SKM-1 (cell line): ENCODE measurements at regions not wholly inside any gene's neighbourhood (a gene's known extent, or its start where the extent isn't known, plus 50 kb on each side); places are given as distances from the start of the nearest gene placed in this dataset.

Experiments used
- DNase-seq: peaks from one replicate; lab custom pipeline; 2025; ENCODE audit not compliant: unreplicated experiment; lab: John Stamatoyannopoulos, UW

DNA sequence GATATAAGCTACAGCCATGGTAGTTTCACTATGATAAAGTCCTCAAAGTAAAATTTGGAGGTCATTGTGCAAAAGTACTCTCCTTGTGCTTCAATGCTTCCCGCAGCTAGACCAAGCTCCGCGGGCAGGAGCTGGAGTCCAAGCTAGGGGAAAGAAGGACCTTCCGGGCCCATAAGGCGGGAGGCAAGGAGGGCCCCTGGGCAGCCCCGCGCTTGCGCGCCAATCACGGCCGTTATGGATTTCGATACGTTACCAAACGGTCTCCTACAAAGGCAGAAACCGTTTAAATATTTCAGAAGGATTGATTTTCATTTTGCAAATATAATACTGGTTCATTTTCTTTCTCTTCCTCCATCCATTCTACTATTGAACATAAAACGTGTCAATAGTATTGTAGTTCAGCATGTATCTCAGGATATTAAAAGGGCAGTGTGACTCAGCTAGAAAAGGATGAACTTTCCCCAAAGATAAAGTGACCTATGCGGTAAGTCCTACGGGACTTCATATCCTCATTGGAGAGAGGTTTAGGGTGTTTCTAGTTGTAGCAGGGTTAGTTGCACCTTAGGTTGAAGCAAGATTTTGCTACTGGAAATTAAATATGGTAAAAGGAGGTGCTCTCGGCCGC is 128.0 kb downstream of the KIF20B start:
- no peak for DNase-seq

DNA sequence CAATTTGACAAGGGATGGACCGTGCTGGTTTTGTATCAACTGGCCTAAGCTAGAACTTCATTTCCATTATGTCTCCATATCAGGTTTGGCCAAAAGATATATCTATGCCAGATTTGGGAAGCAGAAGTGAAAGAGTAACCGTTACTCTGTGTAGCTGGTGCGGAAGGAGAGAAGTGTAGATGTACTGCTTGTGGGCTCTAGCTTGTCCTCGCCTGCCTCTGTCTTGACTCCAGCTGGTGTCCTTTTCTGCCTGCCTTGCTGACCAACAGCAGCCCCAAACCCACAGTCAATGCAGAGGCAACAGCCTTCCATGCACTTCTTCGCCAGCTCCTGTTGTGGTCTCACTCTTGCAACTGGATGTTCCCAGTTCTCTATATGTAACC is 128.5 kb downstream of the KIF20B start:
- DNase-seq: no peak

DNA sequence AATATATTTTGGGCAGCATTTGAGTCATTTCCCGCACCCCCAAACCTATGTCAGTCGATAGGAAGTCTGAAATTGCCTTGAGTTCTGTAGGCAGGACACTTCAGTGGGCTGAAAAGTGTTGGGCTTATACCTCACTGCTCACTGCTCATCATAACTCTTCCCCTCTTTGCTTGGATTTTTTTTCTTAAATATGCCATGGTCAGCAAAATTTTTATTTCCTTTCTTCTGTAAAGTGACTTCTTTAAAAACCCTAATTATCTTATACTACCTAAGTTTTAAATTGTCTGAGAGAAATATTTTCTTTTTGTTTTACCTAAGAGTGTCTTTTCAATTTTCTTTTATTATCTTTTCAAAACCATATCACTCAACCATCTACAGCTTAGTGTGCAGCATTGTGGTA is 129.2 kb downstream of the KIF20B start:
- no peak for DNase-seq

DNA sequence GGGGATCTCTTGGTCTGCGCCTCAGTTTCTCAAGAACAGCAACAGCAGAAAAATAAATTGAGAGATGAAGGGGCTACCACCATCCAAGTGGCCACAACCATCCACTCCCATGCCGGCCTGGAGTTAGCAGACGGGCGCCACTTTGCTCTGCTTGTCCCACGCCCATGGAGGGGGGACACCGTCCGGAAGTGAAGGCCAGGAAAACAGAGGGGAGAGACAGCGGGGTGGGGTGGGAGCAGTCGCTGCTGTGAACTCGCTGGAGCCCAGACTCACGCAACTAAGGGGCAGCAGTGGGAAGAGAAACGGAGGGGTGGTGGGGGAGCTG is 135.4 kb downstream of the KIF20B start:
- no peak for DNase-seq

DNA sequence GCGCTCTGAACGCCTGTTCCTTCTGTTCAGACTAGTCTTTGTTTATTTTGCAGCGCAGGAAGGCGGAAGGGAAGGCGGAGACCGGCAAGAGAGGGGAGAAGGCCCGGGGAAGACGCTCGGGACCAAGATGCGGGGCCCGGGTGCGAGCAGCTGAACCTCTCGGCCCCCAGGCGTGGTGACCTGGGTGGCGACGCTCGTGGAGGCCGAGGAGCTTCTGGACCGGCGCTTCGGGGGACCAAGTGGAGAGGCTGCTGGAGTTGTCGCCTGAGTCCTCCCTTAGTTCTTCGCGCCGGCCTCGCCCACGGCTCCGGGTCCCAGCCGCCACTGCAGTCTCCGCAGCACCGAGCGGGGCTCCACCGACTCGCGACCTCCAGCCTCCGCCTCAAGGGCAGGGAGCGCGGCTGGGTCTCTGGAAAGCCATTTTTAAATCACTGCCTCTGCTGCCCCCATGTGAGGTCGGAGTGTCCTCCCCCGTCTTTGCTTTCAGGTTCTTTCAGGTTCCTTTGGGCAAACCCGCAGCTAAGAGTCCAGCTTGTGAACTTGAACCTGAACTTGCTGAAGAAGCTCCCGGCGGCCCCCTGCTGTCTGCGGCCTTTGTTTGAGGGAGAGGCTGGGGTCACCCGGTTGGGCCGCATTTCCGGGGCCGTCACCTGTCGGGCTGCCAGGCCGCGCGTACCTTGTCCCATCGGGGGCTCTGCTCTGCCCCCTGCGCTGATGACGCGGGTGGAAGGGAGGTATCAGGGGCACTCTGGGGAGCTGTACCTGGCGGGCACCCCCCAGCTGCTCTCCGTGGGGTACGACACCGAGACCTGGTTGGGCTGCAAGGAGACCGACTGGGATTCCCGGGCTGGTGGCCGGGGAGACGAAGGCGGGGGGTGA is 136.0 kb downstream of the KIF20B start:
- DNase-seq: no peak

DNA sequence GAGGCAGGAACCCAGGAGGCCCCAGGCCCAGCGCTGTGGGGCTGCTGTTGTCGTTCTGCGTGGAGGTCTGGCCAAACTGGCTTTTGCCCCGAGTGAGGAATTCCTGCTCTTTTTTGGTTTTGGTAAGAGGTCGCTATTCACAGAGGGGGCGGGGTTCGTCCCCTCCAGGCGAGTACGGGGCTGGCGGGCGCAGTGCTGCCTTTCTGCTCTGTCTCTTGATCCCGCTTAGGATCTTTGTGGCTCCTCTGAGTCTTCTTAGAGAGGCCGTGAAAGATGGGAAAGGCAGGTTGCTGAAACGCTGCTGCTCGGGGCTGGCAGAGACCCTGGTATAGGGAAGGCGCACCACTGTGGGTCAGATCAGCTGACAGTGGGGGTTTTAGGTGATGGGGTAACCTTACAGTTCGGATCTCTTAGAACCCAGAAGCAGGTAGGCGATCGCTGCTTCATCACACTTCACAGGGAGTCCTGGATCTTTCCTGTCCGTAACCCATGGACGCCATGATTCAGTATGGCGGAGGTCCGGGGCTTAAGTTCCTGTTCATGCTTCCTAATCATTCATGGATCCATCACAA is 136.7 kb downstream of the KIF20B start:
- no peak for DNase-seq

DNA sequence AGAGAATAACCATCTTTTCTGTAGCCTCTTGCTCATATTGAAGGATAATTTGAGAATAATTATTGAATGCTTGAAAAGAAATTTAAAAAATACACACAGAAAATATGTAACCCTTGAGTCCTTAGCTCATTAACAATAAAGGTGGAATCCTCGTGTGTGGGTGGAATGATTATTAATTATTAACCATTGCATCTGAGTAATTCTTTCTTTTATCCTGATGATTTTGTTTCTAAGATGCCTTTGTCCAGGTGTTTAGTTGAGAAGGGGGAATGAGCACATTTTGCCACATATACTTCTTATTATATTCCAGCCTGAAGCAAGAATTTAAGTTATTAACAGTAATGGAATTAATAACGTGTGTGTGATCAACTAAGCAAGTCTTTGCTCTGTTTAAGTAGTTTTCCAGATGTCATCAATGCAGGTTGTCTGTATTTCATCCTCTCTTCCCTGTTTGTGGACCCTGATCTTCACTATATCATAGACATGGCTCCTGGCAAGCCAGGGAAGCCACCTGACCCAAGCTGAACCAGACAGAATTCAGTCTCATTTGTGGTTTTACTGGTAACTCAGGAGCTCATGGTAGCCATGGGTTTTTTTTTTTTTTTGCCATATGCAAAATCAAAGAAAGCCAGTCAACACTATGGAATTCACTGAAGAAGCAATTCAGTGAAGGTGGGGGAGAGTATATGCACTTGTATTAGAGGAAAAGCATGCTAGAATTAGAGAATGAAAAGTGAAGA is 144.3 kb downstream of the KIF20B start:
- DNase-seq: no peak

DNA sequence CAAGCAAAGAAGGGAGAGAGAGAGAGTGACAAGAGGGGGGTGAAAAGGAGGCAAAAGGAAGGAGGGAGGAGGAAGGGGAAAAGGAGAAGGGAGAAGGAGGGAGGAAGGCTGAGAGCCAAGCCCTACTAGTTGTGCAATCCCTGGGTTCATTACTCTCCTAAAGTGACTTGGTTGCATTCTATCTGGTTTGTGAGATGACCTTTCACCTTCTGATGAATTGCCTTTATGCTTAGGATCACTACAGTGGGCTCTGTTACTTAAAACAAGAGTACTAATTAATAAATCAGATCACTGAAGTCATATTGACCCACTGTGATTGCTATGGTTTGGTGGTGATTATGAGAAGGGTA is 144.9 kb downstream of the KIF20B start:
- no peak for DNase-seq

DNA sequence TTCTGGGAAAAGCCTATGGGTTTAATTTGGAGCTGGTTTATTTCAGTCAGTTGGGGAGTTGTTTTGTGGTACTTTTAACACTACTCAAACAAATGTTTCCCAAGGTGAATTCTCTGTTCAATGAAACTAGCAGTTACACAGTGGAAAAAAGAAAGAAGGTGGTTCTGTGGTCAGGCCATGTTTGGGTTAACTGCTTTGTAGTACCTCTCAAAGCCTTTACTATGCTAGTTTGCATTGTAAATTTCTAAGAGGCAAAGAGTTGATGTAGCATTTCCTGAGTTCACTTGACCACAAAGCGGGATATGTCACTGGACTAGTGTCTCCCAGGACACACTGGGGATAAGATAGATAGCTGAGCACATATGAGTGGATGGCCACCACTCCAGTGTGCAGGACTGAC is 145.4 kb downstream of the KIF20B start:
- no peak for DNase-seq

DNA sequence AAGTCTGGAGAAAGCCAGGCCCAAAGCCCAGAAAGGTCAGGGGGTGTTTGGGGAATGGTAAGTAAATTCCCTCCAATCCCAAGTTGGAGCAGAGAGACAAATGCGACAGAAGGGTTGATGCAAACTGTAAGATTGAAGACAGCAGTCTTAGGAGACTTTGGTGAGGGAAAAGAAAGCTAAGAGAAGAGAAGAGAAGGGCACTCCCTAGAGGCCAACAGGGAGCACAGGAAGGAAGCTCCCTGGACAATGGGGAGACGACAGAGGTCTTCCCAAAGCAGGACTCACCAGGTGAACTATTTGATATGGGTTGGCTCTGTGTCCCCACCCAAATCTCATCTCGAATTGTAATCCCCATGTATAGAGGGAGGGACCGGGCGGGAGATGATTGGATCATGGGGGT is 151.5 kb downstream of the KIF20B start:
- no peak for DNase-seq

DNA sequence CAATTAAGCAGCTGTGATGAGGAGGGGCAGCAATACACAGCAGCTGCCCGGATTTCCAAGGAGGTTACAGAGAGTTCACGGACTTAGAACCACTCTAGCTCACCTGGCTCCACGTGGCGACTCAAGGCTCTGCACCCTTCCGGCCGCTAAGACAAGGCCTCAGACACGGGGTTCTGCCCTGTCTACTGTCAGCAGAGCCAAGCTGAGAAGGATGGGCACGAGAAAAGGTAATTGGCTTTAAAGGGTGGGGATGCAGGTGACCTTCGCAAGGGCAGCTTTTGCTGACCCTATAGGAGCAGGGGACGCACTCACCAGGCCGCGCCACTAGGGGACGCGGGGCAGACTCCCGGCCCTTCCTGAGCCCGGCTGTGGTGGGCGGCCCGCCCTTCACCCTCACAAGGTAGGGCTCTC is 152.4 kb downstream of the KIF20B start:
- DNase-seq: no peak

DNA sequence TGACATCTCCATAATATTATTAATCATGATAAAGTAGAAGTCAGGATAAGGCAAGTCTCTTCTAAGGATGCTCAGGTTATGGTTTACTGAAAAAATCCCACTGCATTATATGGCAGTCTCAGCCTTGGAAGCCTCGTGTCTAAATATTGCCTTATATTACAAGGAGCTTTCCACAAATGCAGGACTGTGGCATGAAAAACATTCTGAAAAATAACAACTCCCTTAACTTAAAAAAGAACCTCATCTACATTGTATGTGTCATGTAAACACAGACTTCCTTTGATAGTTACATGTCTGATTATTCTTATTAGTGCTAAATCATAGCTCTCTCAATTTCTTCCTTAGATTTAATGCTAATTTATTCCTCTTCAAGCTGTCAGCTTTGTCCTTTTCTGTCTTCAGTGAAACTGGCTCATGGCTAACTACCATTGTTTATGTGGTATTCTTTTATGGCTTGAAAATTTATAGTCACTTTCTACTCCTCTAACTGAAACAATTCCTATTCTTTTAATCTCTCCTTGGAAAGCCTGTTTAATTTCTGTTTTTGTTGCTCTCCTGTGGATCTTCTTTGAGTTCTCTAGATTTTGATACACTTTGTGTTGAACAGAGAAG is 156.1 kb downstream of the KIF20B start:
- no peak for DNase-seq

DNA sequence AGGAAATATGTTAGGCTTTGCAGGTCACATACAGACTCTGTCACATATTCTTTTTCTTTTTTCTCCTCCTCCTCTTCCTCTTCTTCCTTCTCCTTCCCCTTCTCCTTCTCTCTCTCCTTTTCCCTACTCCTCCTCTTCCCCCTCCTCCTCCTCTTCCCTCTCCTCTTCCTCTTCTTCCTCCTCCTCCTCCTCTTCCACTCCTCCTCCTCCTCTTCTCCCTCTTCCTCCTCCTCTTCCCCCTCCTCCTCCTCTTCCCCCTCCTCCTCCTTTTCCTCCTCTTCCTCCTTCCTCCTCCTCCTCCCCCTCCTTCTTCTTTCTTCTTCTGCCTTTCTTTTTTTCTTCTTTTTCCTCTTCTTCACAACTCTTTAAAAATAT is 159.8 kb downstream of the KIF20B start:
- DNase-seq: no peak

DNA sequence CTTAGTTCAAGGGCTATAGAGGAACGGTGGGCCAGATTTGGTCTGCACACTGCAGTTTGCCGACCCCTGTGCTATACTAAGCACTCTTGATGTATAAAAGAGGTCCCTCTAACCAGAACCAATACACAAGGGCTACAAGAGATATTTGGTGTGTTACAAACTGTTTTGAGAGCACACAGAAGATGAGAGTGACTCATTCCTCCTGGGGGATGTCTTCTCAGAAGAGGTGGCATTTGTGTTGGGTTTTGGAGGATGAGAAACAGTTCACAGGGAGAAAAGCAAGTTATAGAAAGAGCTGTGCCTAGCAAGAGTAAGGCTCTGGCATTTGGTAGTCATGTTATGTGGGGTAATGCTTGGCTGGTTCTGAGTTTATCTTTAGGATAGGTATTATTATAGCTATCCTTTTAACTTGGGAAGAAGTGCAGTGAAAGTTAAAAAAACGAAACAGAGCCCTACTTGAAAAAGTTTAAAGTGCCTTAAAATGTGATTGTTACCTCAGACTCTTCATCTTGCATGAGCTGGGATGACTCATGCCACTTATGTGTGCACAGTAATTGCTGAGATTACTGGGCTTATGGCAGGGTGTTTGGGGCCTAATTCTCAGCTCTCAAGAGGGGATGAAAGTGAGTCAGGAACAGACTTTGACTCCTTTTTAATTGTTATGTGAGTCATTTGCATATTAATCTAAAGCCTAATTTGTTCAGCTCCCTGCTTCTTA is 160.4 kb downstream of the KIF20B start:
- no peak for DNase-seq

DNA sequence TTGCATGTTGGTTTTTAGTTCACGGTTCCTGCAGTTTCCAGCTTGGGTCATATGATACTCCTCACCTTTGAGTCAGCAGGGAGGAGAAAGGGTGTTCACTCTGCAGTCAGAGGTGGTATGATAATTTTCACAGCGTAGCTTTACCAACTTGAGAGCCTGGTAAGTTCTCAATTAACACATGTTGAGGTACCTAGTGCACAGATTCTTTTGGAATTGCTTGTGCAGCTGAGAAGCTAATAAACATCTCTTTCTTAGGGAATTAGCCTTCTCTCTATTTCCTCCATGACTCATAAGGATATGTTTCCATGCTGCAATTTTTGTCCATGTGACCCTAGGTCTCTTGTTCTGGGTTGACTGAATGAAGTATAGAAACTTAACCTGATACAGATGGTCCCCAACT is 166.6 kb downstream of the KIF20B start:
- no peak for DNase-seq

DNA sequence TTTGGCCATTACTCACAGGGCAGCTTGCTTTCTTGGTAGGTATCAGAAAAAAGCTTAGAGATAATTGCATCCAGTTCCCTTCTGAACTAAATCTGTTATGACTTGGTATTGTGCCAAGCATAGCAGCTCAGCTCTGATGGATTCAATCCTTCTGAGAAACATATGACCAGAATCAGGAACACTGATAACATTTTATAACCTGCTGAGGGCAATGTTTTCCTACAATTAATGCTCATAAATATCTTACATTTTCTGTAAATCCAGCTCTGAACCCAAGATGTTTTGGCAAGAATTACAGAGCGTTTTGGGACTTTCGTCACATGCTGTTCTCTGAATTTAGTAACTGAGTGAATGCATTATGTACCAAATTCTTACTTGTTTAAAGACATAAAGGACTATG is 167.8 kb downstream of the KIF20B start:
- DNase-seq: no peak

DNA sequence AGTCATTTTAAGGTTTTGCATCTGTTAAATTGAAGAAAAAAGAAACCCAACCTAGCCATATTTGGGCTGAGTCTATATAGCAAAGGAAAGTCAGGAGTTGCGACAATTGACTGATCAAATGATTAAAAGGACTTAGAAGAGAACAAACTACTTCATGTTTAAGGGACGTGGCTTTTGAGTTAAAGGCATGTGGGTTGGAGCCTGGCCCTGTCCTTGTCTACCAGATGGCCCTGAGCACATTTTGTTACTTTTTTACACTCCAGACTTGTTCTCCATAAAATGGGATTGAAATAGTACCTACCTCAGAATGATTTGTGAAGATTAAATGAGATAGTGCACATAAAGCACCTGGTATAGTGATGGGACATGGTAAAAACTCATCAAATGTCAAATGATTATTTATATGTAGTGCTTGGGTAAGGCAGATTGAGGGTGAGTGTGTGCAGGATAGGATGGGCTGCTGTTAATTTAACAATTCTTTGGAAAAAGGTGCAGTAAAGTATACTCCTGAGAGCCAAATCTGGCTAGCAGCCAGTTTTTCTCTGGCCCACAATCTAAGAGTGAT is 168.3 kb downstream of the KIF20B start:
- DNase-seq: no peak

DNA sequence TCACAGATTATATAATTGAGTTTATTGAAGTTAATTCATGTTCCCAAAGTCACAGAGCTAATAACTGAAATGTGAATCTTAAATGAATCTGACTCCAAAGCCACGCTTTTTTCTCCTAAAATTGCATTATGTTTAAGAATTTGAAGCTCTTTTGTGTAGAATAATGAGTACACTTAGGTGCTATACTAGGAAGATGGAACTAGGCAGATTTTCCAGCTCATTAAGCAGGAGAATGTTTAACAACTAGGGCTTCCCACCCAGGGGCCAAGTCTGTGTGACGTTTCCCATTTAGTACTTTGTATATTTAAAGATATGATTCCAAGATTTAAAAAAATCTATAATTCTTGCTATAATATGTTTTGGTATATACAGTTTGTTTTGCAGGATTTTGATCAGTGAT is 169.5 kb downstream of the KIF20B start:
- DNase-seq: no peak

DNA sequence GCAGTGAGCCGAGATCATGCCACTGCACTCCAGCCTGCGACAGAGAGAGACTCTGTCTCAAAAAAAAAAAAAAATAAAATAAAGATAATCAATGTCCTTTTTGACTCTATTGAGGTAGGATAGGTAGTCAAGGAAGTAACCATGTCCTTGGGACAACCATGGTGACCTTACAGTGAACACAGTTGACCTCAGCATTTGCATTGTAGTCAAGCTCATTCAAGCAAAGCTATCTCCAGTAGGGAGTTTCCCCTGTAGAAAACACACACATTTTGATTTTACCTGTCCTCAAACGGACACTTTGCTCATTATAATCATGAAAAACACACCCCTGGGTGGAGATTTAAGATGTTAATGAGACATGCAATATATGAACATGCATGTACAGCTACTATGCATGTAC is 171.7 kb downstream of the KIF20B start:
- DNase-seq: no peak

DNA sequence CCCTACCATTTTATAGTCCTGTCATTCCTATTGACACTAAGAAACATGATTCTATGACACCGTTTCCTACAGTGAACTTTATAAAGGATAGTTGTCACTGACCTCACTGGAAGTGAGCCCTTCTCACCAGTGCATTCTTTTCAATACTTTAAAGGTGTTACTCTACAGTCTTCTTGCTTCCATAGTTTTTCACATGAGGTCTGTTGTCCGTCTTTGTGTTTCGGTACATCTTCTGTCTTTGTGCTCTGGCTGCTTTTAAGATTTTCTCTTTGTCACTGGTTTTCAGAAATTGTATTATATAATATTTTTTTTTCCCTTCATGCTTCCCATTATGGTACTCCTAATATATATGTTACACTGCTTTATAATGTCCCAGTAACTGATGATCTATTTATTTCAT is 174.2 kb downstream of the KIF20B start:
- DNase-seq: no peak

DNA sequence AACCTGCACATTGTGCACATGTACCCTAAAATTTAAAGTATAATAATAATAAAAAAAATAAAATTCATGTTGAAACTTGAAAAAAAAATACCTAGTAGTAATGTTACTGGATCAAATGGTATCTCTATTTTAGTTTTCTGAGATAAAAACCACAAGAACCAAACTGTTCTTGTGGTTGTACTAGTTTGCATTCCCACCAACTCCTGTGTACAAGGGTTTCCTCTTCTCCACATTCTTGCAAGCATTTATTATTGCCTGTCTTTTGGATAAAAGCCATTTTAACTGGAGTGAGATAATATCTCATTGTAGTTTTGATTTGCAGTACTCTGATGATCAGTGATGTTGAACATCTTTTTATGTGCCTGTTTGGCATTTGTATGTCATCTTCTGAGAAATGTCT is 177.7 kb downstream of the KIF20B start:
- no peak for DNase-seq
